C4-2B (cell line): ENCODE measurements at regions not wholly inside any gene's neighbourhood (a gene's known extent, or its start where the extent isn't known, plus 50 kb on each side); places are given as distances from the start of the nearest gene placed in this dataset.

Experiments used
- ZFX ChIP-seq: fragments of 450-650 bp; IDR thresholded peaks from 2 replicates; pipeline ENCODE4 v1.6.1; 2017
- TF ChIP-seq, protein P1 (sequence below): fragments of 450-650 bp; conservative IDR thresholded peaks from 2 replicates; pipeline ENCODE4 v1.5.1; 2017; ENCODE audit warnings: mild to moderate bottlenecking

GRCh38 chr10:78301891-78302738, 268.5 kb downstream of the RPS24 start:
- TF ChIP-seq, protein P1, sequence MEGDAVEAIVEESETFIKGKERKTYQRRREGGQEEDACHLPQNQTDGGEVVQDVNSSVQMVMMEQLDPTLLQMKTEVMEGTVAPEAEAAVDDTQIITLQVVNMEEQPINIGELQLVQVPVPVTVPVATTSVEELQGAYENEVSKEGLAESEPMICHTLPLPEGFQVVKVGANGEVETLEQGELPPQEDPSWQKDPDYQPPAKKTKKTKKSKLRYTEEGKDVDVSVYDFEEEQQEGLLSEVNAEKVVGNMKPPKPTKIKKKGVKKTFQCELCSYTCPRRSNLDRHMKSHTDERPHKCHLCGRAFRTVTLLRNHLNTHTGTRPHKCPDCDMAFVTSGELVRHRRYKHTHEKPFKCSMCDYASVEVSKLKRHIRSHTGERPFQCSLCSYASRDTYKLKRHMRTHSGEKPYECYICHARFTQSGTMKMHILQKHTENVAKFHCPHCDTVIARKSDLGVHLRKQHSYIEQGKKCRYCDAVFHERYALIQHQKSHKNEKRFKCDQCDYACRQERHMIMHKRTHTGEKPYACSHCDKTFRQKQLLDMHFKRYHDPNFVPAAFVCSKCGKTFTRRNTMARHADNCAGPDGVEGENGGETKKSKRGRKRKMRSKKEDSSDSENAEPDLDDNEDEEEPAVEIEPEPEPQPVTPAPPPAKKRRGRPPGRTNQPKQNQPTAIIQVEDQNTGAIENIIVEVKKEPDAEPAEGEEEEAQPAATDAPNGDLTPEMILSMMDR = no peak
- no peak for TF ChIP-seq ZFX
